HG02642 (cell line): ENCODE measurements at regions not wholly inside any gene's neighbourhood (a gene's known extent, or its start where the extent isn't known, plus 50 kb on each side); places are given as distances from the start of the nearest gene placed in this dataset.

Experiments
- ATAC-seq: cut with Tn5 transposase; IDR thresholded peaks from one replicate; pipeline ENCODE4 v1.9.1; 2021; ENCODE audit warnings: mild to moderate bottlenecking; ENCODE audit not compliant: unreplicated experiment, poor library complexity

DNA sequence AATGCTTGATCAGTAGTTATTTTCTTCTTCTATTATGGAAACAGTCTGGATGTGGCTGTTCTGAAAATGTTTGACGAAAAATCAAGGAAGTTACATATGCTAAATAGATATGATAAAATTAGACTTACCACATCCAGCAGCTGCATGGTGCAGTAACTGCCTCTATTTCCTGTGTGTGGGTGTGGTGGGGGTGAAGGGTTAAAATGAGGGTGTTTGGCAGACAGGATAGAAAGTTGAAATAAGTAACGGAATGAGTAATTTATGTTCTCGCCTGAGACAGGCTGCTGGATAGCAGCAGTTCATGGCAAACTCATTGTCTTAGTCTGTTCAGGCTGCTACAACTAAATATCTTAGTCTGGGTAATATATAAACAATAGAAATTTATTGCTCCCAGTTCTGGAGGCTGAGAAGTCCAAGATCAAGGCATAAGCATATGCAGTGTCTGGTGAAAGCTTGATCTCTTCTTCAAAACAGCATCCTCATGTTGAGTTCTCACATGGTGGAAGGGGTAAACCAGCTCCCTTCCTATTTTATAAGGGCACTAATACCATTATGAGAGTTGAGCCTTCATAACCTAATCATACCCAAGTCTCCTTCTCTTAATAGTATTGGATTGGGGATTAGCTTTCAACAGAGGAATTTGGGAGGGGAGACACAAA, 1248.9 kb downstream of the SLITRK5 start:
- no peak for ATAC-seq

DNA sequence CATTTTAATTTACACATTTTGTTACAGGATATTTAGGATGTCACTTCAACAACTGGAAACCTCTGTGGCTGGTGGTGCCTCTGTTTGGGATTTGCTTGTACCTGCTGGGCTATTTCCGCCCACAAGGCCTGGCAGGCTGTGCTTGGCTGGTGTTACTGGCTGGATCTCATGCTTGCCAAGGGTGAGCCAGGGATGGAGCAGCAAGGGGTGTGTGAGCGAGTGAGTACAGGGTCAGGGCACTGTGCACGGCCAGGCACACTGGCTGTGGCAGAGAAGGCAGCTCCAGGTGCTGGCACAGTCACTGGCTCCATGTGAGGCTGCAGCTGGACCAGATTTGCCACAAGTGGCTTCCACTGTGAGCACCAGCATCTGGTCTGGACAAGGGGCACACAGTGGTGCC, 1254.8 kb downstream of the SLITRK5 start:
- ATAC-seq = no peak

DNA sequence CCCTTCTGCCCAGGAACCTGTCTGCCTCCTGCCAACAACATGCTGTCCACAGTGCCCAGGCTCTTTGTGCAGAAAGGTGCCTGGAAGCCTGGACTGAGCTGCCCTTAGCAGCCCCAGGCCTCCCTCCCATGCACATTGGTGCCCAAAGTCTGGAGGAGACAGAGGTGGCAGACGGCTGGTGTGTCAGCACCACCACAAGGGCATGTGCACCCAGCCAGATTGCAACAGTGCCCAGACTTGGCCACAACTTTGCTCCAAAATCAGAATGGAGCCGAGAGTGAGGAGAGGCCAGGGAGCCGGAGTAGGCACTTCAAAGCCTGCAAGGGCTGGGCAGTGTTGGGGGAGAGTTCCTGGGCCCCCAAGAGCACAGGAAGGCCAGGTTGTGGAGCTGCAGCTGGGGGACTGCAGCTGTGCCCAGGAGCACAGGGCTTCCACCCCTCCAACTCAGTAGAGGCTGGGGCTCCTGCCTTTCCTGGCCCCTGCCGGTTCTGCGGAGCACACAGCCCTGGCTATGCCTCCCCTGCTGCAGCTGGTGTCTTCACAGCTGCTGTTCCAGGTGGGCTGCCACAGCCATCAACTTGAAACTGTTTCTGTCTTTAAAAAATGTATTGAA, 1255.8 kb downstream of the SLITRK5 start:
- ATAC-seq = no peak

DNA sequence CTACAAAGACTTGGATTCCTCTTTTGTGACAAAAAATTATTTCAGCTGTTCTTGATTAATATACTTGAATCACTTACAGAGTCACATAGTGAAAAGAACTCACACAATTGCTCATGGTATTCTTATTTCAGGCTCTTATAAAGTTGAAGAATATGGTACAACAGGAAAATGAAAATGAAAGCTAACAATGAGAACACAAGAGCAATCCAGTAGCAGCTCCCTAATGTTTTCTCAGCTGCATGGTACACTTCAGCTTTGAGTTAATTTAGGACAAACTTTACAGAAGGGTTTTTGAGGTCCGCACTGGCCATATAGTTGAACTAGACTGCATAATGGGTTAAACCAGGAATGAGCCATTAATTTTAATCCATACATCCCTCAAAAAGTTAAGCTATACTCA, 1261.8 kb downstream of the SLITRK5 start:
- ATAC-seq = no peak

DNA sequence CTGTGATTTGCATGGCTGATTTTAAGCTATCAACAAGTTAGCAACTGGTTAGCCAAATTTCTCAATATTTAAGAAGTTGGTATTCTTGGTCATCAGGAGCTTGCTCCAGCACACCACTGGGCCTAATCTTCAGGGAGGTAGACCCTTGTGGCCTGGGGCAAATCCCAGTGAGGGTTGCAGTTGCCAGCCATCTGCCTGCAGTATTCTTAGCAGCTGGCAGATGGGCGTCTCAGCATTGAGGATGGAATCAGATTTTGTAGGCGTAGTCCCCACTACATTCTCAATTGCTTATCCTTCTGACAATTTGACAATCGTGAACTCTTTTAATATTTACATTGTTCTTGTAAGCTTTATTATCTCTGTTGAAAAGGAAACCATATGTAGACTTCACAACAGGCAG, 1266.2 kb downstream of the SLITRK5 start:
- ATAC-seq = no peak

DNA sequence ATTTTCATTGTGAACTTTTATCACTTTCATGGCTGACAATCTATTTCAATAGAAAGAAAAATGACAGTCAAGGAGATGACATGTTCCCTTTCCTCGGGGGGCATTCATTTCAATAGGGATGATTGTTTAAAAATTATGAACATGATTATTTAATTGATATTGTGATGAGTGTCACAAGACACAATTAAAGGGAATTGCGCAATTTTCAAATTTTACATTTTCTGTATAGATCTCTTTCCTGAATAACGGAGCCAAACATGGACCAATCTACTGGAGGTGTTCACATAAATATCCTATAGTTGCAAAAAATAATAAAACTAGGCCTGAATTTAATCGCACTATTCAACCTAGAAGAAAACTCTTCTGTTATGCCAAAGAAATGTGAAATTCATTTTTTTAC, 1274.6 kb downstream of the SLITRK5 start:
- no peak for ATAC-seq

DNA sequence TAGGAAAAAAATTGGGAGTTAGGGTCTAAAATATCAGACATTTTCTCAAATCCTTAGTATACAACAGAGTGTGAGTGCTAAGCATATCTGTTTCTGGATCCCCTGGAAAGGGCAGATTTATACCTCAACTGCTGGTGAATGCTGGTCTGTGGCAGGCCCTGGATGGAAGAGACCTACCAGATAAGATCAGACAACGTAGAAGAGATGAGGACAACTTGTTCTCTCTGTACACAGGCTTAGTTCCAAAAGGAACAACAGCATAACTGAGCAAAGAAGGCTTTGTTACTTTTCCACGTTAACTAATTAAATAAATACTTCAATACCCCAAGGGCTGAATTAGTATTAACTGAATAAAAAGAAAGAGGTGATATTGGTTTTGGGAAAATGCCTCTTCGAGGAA, 1277.3 kb downstream of the SLITRK5 start:
- ATAC-seq = no peak

DNA sequence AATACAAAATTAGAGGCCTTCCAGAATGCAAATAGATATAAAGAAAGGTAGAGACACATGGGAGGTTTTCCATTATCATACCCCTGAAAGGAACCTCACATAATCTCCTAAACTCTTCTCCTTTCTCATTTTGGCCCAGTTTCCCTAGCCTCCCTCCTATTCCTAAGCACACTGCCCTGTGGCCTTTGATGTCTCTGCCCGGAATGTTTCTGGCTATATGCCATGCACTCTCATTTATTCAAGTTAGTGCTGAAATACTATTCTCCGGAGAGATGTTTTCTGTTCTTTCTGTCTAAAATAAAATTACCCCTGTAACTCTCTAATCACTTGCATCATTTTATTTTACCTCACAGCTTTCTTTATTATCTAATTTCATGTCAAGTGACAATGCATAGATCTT, 1287.7 kb downstream of the SLITRK5 start:
- ATAC-seq = no peak

DNA sequence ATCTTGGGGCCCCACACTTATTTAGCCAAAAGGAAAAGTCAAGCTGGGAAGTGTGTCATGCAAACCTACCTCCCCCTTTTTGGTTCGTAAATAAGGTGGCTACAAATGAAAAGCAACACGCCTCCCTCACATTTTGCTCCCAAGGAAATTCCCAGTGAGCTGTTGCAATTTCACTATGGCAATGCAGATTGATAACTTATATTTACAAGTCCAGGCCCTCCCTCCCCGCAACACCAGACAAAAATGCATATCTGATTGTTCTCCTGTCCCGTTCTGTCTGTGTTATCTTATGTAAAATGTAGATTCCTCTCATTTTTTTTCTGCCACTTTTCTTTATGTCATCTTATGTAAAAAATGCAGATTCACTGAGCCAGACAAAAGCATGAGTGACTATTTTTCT, 1305.3 kb downstream of the SLITRK5 start:
- ATAC-seq = no peak

DNA sequence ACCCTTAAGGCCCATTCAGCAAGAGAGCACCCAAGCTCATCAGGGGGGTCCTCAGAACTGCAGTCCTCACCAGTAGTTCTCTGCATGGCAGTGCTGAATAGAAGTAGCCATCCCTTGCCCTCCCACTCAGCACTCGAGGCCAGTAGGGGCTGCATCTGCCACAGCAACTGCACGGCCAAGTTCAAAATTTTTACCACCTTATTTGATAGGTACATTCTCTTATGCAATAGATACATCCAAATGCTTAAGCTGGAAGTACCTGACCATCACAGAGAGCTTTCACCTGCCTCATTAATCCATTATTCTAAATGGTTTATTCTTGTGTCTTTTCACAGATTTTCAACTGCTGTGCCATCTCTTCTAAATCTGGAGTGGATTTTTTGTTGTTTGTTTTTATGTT, 1307.4 kb downstream of the SLITRK5 start:
- no peak for ATAC-seq

DNA sequence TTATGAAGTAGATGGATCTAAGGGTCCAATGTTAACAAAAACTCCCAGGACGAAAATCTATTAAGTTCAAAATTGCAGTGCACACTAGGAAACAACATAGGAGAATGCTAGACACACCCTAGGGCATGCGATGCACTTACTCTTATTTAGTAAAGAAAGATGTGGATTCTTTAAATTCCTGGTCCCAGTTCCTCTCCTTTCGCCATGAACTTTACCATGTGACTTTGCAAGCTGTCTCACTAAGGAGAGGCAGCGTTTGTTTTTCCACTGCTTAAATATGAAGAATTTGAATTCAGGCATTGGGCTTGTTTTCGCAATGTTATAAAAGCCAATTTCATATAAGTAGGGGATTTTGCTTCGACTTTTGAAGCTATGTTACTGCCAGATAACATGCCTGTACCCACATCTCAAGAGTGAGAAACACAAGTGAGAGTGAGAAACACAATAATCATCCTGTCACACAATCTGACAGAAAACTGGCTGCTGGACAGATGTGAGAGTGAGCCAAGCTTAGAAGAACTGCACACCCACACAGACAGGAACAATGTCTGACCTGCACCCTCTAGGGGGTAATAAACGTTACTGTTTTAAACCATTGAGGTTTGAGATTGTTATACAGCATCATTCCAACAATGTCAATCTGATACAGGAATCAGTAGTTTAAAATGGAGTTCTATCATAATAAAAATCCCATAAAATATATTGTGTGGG, 1308.4 kb downstream of the SLITRK5 start:
- ATAC-seq = no peak

DNA sequence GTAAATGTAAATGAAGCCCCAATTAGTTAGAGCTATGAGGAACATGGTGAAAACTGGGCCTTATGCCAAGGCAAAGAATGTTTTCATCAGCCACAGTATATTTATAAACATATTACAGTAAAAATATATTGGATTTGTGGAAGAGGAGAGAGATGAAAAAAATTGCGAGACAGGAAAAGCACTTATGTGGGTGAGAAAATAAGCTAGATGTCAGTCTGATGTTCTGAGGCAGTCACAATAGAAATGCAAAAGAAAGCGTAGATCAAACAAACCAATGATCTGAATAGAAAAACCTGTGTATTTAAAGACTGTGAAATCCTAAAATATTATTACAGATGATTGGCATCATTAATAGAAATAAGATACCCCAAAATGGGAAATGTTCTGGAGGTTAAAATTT, 1332.5 kb downstream of the SLITRK5 start:
- ATAC-seq = no peak

DNA sequence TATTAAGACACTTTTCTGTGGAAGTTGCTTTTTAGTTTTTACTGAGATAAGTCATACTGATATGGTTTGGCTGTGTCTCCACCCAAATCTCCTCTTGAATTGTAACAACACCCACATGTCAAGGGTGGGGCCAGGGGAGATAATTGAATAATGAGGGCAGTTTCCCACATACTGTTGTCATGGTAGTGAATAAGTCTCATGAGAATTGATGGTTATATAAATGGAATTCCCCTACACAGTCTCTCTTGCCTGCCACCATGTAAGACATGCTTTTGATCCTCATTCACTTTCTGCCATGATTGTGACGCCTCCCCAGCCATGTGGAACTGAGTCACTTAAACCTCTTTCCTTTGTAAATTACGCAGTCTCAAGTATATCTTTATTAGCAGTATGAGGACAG, 1340.4 kb downstream of the SLITRK5 start:
- no peak for ATAC-seq

DNA sequence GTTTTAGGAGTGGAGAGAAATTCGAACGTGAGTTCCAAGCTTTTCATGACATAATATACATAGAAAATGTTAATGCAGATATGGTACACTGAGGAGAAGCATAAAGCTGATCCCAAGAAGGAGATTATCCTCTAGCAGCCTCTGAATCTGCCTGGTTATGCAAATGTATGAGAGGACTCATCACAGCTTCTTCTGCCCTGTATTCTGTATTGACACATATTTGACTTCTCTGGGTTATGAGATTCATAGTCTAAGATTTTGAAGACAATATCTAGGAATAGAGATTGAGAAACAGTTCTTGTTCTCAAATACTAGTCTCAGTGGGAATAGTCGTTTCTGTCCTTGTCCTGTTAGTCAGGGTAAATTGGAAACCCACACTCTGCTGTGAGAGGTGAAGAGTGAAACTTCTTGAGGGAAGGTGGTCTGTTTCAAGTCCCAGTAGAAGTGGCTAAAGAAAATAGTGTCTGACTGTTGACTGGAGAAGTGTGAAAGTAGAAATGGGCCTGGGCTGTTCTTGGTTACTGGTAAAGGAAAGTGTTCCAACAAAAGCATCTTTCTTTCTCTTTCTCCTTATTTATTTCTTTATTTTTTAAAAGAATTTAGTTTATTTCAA, 1356.6 kb downstream of the SLITRK5 start:
- no peak for ATAC-seq

DNA sequence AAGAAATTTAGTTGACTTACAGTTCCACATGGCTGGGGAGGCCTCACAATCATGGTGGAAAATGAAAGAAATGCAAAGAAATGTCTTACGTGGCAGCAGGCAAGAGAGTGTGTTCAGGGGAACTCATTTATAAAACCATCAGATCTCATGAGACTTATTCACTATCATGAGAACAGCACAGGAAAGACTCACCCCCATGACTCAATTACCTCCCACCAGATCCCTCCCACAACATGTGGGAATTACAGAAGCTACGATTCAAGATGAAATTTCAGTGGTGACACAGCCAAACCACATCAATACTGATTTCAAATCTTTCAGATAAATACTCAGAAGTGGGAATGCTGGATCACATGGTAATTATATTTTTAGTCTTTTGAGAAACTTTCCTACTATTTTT, 1357.9 kb downstream of the SLITRK5 start:
- no peak for ATAC-seq

DNA sequence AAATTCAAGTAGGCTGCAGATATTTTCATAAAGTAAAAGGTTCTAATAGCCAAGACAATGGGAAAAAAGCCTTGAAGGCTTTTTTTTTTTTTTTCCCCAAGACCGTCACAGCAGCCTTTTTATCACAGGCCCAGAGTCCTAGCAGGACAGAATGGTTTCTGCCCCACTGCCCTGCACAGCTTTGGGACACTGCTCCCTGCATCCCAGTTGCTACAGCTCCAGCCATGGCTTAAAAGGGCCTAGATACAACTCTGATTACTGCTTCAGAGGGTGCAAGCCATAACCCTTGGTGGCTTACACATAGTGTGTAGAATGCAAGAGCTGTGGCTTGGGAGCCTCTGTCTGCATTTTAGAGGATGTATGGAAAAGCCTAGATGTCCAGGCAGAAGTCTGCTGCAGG, 1362.8 kb downstream of the SLITRK5 start:
- no peak for ATAC-seq

DNA sequence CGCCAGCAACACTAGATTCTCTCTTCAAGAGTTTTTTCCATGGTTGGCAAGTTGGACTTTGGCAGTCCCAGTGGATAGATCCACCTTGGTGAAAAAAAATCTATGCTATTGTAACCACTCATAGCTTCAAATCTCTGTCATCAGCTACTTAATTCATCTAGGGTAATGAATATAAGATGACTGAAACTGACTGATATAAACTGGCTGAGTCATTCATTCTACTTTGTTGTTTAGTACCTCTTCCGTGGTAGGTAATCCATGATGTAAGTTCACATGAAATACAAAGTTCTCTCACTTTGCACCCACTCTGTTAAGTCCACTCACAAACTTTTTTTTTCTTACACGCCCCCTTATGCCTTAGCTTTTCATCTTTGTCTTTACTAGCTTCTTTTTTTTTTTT, 1381.5 kb downstream of the SLITRK5 start:
- no peak for ATAC-seq

DNA sequence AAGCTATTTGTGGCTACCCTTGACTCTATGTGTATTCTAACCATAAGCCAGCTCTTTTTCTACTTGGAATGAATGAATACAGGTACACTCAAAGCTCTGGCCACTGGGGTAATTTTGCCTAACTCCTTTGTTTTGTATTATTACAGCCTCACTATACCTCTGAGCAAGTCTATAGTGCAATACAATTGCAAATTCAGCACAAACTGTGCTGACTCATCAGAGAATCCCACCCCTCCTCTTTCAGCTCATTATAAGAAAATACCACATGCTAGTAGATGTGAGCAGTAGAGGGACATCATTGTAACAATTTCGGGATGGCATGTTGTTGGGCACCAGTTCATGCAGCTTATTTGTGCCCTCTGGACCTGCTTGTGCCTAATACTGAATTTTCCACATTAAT, 1382.2 kb downstream of the SLITRK5 start:
- ATAC-seq = no peak

DNA sequence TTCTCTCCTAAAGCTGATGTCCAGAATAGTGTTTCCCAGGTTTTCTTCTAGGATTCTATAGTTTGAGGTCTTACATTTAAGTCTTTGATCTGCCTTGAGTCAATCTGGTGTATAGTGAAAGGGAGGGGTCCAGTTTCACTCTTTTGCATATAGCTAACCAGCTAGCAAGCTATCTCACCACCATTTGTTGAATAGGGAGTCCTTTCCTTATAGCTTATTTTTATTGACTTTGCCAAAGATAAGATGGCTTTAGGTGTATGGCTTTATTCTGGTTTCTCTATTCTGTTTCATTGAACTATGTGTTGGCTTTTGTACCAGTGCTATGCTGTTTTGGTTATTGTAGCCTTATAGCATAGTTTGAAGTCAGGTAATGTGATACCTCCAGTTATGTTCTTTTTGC, 1386.1 kb downstream of the SLITRK5 start:
- no peak for ATAC-seq

DNA sequence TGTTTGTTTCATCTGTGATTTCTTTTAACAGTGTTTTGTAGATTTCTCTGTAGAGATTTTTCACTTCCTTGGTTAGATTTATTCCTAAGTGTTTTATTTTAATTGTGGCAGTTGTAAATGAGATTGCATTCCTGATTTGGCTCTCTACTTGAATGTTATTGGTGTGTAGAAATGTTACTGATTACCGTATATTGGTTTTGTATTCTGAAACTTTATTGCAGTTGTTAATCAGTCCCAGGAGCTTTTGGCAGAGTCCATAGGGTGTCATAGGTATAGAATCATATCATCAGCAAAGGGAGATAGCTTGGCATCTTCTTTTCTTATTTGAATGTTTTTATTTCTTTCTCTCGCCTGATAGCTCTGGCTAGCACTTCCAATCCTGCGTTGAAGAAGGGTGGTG, 1386.7 kb downstream of the SLITRK5 start:
- ATAC-seq = no peak

DNA sequence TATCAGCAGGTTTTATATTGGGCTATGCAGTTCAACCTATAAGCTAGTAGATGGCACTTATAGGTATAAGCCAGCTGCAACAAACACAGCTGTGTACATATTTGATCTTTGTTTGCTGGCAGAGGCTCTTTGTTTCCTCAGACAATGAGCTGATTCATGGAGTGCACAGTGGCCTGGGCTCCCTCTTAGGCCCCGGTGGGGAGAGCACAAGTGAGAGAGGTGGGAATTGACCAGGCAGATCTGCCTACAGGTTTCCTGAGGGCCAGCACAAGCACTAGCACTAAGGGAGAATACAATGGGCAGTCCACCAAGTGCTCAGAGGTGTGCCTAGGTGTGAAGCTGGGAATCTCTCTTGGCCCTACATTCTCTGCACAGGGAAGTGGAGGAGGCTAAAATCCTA, 1390.7 kb downstream of the SLITRK5 start:
- ATAC-seq = no peak
